GDM1 (cell line): ENCODE measurements at regions not wholly inside any gene's neighbourhood (a gene's known extent, or its start where the extent isn't known, plus 50 kb on each side); places are given as distances from the start of the nearest gene placed in this dataset.
"Not testable (repeated sequence)": the region's sequence is repeated elsewhere in the genome, so short reads cannot be mapped to it uniquely, and the experiment has no call there.

Source experiments
- DNase-seq: peaks from one replicate; lab custom pipeline; 2025; lab: John Stamatoyannopoulos, UW

- DNase-seq, result no peak
These were observed 479.7 kb upstream of the MEIS1 start for GRCh38 chr2:65955259-65955658.

- DNase-seq, result no peak
These were observed 481.8 kb upstream of the MEIS1 start for GRCh38 chr2:65952966-65953761.

GRCh38 chr2:65944213-65944612 is 490.7 kb upstream of the MEIS1 start:
- DNase-seq, result no peak

- no peak for DNase-seq
These were observed 491.7 kb upstream of the MEIS1 start for GRCh38 chr2:65943099-65943786.

- DNase-seq, result no peak
These were observed 494.1 kb upstream of the MEIS1 start for GRCh38 chr2:65940856-65941255.

- DNase-seq, result no peak
These were observed 495.2 kb upstream of the MEIS1 start for GRCh38 chr2:65939687-65940086.

- no peak for DNase-seq
These were observed 497.4 kb upstream of the MEIS1 start for GRCh38 chr2:65937379-65938160.

- no peak for DNase-seq
These were observed 499.8 kb upstream of the MEIS1 start for GRCh38 chr2:65934992-65935629.

GRCh38 chr2:65932571-65932970 is 500.2 kb upstream of the SPRED2 start:
- no peak for DNase-seq

- DNase-seq, result no peak
These were observed 498.7 kb upstream of the SPRED2 start for GRCh38 chr2:65931056-65931455.

GRCh38 chr2:65930259-65930658 is 497.9 kb upstream of the SPRED2 start:
- DNase-seq, result no peak

GRCh38 chr2:65929664-65930063 is 497.3 kb upstream of the SPRED2 start:
- not testable (repeated sequence) for DNase-seq

- DNase-seq, result no peak
These were observed 490.4 kb upstream of the SPRED2 start for GRCh38 chr2:65922794-65923193.

GRCh38 chr2:65922030-65922429 is 489.6 kb upstream of the SPRED2 start:
- no peak for DNase-seq

- no peak for DNase-seq
These were observed 488.7 kb upstream of the SPRED2 start for GRCh38 chr2:65921116-65921515.

- no peak for DNase-seq
These were observed 488.3 kb upstream of the SPRED2 start for GRCh38 chr2:65920659-65921058.

- no peak for DNase-seq
These were observed 487.3 kb upstream of the SPRED2 start for GRCh38 chr2:65919550-65920188.

GRCh38 chr2:65918760-65919187 is 486.4 kb upstream of the SPRED2 start:
- DNase-seq, result no peak

- no peak for DNase-seq
These were observed 485.6 kb upstream of the SPRED2 start for GRCh38 chr2:65917986-65918385.

- no peak for DNase-seq
These were observed 484.4 kb upstream of the SPRED2 start for GRCh38 chr2:65916785-65917295.

GRCh38 chr2:65916177-65916576 is 483.8 kb upstream of the SPRED2 start:
- DNase-seq, result no peak
